GM19025 (cell line): ENCODE measurements at regions not wholly inside any gene's neighbourhood (a gene's known extent, or its start where the extent isn't known, plus 50 kb on each side); places are given as distances from the start of the nearest gene placed in this dataset.

ENCODE experiments used
- ATAC-seq: cut with Tn5 transposase; IDR thresholded peaks from one replicate; pipeline ENCODE4 v1.9.1; 2021; ENCODE audit warnings: mild to moderate bottlenecking, low read depth, moderate library complexity; ENCODE audit not compliant: unreplicated experiment

GRCh38 chr18:24814521-24814920 is 354.1 kb downstream of the HRH4 start:
- ATAC-seq = no peak

DNA sequence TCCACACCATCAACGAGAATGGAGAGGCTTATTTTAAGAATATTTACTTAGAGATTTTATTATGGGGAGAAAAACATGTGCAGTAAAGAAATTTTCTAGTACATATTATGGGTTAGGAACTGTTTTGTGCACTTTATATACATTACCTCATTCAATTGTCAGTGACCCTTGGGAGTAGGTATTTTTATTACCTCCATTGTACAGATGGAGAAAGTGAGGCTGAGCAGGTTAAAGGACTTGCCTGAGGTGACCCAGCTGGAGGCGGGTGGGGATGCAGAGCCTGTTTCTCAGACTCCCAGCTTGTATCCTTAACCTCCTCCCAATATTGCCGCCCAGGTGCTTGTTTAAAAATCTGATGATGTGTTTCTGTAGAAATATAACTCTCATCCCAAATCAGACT is 356.7 kb downstream of the HRH4 start:
- no peak for ATAC-seq

DNA sequence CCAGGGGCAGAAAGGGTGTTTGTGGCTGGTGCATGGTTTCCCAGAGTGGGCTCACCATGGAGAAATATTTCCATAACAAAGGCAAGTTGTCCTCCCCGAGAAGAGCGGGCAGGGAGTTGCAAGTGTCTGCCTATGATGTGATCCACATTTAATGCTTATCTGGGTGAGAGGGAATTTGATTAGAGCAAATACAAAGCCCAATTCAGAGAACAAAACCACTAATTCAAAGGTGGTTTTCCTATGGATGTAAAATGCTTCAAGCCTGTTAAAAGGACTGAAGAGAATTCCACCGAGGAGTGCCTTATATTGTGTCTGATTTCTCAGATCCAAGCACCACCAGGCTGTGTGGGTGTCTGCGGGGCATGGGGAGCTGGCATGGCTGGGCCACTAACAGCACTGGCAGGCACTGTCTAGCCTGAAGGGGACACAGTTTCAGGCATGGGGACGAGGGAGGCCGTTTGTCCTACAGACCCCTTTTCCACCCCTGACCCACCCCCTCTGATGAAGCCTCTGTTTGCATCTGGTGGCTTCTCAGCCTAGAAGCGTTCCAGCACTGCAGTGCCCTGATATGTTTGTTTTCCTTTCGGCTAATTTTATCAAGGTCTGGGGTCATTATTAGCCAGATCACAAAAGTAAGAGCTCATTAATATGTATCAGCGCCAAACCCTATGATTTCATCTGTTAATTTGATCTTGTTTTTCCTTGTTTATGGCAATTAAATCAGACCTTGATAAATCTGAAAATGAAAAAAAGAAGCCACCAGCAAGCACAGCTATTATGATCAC is 357.3 kb downstream of the HRH4 start:
- no peak for ATAC-seq

DNA sequence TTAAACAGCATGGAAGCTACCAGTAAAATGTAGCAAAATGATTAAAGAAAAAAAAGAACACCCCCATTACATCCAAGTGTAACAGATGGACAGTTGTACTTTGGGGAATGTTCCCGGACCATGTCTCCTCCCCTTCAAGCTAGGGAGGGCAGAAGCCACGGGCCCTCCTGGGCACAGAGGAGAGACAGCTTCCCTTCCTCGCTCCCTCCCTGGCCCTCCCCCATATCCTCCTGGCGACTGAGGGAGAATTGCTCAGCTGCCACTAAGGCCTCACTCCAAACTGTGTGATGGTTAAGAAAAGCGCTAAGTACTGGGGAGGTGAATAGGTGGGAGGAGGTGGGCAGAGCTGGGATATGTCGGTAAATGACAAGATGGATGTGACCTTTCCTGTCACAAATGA is 358.0 kb downstream of the HRH4 start:
- no peak for ATAC-seq

DNA sequence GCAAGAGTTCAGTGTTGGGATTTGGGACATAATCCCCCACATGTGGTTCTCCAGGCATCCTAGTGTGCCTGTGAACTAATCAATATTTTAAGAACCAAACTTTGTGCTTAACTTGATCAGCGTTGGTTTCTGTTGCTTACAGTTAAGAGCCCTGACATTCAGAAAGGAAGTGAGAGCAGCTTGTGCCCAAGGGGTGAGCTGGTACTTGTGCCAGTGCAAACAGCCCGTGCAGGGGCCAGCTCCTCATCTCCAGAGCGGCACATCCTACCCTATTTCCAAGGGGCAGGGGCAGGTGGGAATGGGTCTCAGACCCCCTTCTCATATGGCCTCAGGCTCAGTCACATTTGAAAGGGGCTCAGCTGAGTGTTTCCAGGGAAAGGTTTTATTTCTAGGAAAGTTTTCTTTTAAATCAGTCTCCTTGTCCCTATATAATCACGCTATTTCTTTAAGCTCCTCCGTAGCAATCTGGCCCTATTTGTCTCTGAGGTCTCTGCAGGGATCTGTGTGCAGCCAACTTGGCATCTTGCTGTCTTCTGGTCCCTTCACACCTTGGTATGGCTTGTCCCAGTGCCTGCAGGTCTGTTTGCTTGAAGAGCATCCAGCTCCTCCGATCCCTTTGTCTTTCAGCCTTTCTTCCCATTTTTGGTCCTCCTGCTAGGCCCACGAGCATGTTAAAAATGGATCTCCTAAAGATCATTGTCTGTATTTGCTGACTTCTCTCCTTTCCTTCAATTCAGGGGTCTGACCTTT is 358.9 kb downstream of the HRH4 start:
- no peak for ATAC-seq

- no peak for ATAC-seq
Measured at GRCh38 chr18:24825397-24825796, 365.0 kb downstream of the HRH4 start.

DNA sequence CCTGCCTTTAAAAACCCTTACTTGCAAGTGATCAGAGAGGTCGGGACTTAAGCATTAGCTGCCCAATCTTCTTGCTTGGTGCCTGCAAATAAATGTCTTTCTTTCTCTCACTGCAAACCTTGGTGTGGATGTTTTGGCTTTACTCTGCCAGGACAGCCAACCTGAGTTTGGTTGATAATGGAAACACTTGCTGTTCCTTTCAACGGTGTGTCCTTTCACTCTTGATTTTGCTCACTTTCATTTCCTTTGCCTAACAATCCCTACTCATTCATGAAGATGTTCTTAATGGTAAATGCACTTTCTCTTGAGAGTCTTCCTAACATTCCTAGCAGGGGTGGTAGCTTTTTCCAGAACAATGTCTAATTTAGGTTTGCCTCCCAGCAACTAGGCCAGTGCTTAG is 366.2 kb downstream of the HRH4 start:
- ATAC-seq = no peak

GRCh38 chr18:24827501-24827900 is 367.1 kb downstream of the HRH4 start:
- no peak for ATAC-seq

DNA sequence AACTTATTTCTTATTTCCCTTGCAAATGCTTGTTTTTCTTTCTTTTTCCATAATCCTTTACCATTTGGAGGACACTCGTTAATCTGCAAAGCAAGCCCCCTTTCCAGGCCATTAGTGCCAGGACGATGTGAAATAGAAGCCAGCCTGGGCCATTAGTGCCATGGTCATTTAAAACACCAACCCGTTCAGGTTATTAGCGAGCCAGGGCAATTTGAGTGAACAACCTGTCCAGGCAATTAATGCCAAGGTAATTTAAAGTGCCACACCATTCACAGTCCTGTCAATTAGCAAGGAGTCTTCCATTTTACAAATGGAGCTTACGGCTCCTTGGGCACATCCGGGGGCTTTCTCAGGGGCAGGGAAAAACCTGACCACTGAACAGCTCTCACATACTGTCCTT is 370.6 kb downstream of the HRH4 start:
- no peak for ATAC-seq

GRCh38 chr18:24831871-24832665 is 371.6 kb downstream of the HRH4 start:
- no peak for ATAC-seq

- ATAC-seq = no peak
Measured at GRCh38 chr18:24835751-24836150, 375.3 kb downstream of the HRH4 start.

DNA sequence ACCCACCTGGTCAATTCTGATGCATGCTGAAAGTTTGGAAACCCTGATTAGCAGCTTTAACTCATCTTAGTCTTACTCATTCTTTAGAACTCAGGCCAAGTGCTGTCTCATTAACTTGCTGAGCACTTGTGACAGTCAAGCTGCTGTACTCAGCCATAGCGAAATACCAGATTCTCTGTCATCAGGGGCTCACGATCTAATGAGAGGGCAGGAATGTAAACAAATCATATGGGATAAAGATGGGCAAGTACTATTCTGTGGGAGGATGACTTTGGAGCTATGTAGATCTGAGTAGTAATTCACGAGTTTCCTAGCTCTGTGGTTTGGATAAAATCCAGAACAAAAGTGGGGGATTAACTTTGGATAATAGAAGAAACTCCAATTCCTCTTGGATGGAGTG is 376.6 kb downstream of the HRH4 start:
- no peak for ATAC-seq

DNA sequence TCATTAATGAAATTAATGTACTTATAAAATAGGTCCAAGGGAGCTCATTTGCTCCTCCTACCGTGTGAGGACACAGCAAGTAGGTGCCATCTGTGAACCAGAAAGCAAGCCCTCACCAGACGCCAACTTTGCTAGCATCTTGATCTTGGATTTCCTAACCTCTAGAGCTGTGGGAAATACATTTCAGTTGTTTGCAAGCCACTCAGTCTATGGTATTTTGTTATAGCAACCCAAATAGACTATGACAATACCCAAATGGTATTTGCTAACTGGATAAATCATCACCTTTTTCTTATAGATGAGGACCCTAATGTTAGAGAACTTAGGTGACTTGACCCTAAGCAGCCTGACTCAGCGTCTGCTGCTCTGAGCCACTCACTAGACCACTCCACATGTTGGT is 379.6 kb downstream of the HRH4 start:
- no peak for ATAC-seq

DNA sequence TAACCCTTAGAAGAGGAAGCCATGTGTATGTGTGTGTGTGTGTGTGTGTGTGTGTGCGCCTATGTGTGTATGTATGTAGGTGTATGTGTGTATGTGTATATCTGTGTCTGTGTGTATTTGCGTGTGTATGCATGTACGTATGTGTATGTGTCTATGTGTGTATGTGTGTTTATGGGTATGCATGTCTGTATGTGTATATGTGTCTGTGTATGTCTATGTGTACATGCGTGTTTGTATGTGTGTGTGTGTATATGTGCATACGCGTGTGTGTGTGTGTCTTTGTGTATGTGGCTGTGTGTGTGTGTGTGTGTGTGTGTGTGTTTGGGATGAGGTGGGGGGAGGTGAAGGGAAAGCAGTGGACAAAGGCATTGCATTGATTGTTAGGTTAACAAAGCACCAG is 380.2 kb downstream of the HRH4 start:
- no peak for ATAC-seq

DNA sequence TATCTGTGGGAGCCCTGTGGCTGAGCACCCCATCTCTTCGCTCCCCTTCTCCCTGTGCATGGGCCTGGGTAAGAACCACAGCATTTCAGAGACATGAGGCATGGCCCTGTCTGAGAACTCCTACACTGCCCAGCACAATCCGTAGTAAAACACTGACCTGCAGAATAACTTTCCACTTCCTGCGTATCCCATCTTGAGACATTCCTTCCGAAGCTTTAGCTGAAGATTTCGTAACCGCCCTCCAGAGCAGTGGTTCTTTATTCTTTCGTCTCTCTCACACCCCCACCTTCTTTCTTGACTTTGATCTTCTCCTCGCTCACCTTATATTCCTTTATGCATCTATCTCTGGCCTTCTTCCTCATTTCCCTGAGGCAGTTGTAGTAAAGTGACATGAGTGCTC is 381.1 kb downstream of the HRH4 start:
- ATAC-seq = no peak

GRCh38 chr18:24843123-24843522 is 382.7 kb downstream of the HRH4 start:
- ATAC-seq = no peak

- ATAC-seq = no peak
Measured at GRCh38 chr18:24846138-24846537, 385.7 kb downstream of the HRH4 start.

GRCh38 chr18:24850532-24850931 is 390.1 kb downstream of the HRH4 start:
- no peak for ATAC-seq

DNA sequence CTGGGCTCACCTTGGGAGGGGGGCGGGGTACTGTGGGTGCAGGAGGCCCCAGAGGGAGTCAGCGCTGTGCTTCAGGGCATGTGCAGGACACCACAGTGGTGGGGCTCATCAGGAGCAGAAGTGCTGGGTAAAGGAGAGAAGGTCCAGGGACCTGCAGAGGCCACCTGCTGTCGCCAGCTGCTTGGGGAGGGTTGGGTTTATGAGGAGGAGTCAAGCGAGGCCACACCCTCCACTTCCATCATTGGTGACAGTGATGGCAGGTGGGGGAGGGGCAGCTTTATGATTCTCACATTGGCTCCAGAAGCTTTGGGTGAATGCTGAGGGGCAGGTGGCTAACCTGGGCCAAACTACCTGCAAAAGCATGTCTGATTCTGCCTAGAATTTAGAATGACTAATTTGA is 392.6 kb downstream of the HRH4 start:
- ATAC-seq = no peak

DNA sequence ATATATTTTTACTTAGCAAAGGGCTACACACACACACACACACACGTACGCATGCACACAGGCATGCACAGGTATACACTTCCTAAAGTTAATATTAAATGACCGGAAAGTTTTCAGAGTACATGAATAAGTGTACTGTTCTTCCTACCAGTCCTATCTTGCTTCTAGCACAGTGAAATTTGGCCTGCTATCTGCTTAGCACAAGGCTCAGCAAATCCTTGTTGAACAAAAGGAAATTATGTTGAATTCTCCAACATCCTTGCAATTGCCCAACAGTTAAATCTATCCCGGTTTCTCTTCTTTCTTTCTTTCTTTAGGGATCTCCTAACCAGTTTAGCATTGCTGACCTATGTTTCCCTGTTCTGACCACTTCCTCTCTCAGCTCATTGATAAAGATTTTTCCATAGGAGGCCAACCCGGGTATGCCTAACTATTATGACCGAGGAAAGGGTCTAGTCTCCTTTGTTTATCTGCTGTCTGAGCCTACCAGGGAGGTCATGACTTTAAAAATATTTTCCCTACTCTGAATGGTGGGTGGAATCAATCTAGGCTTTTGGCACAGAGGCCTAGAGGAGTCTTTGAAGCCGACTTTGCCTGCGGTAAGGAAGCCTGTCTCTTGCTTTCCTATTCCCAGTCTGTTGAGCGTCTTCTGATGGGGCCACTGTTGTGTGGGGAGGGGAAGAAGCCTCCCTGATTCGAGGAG is 400.7 kb downstream of the HRH4 start:
- no peak for ATAC-seq
